ENCODE measurements at regions not wholly inside any gene's neighbourhood (a gene's known extent, or its start where the extent isn't known, plus 50 kb on each side); places are given as distances from the start of the nearest gene placed in this dataset.

DNA sequence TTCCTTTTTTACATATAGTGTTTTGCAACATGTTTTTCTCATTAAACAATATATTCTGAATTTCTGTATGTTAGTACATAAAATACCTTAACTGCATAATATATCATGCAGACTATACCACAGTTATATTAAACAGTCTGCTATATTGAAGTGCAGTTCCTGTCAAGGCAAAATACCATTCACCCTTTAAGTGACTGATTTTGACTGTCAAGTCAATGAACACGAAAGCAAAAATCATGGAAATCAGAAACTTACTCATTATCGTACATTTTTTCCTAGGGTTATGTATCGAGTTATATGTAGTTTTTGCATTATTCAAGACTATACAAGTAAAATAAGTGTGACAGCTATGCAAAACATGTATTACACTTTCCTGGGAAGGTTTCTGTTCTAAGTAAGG, 361.6 kb upstream of the MAP2 start:
- Mint-ChIP-seq H3K27me3 (no peaks in the 10 kb centered on the region), H3K9me3 (peaks cover 6% of the 10 kb centered on the region), H3K36me3 (ENCODE audit: low read depth) (no peaks in the 10 kb centered on the region), H3K27ac (no peak overlapping the region), H3K4me1 (ENCODE audit: low read depth) (no peaks in the 10 kb centered on the region), H3K4me3 (no peak overlapping the region)
- H3K4me1 ChIP-seq (ENCODE audit: insufficient read depth, low read length), result no peaks in the 10 kb centered on the region
- POLR2A ChIA-PET, result no interaction called here
- no peaks in the 10 kb centered on the region for H3K36me3 ChIP-seq (ENCODE audit: insufficient read depth, low read length)
- no peaks in the 10 kb centered on the region for H3K27me3 ChIP-seq (ENCODE audit: control insufficient read depth in 1 of 2, insufficient read depth in 2 of 2, low read length in 2 of 2)
- DNase-seq, result no peak
- peaks cover 0 to 4% of the 10 kb centered on the region in 2 experiments for H3K9me3 ChIP-seq (ENCODE audit: control insufficient read depth in 1 of 2, insufficient read depth in 1 of 2, low read length in 2 of 2)
- intact Hi-C loops (cut with DNase I, micrococcal nuclease), result no loop called here
- no peak overlapping the region for H3K27ac ChIP-seq (ENCODE audit: low read depth in 1 of 2, low read length in 2 of 2)
- TF ChIP-seq, protein P1, sequence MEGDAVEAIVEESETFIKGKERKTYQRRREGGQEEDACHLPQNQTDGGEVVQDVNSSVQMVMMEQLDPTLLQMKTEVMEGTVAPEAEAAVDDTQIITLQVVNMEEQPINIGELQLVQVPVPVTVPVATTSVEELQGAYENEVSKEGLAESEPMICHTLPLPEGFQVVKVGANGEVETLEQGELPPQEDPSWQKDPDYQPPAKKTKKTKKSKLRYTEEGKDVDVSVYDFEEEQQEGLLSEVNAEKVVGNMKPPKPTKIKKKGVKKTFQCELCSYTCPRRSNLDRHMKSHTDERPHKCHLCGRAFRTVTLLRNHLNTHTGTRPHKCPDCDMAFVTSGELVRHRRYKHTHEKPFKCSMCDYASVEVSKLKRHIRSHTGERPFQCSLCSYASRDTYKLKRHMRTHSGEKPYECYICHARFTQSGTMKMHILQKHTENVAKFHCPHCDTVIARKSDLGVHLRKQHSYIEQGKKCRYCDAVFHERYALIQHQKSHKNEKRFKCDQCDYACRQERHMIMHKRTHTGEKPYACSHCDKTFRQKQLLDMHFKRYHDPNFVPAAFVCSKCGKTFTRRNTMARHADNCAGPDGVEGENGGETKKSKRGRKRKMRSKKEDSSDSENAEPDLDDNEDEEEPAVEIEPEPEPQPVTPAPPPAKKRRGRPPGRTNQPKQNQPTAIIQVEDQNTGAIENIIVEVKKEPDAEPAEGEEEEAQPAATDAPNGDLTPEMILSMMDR (IDR thresholded peaks at IDR 0.05), result no peak
- CTCF ChIA-PET, result no interaction called here
- no peak for ATAC-seq (ENCODE audit: poor library complexity)
- H3K4me3 ChIP-seq (ENCODE audit: low read length), result no peak overlapping the region

DNA sequence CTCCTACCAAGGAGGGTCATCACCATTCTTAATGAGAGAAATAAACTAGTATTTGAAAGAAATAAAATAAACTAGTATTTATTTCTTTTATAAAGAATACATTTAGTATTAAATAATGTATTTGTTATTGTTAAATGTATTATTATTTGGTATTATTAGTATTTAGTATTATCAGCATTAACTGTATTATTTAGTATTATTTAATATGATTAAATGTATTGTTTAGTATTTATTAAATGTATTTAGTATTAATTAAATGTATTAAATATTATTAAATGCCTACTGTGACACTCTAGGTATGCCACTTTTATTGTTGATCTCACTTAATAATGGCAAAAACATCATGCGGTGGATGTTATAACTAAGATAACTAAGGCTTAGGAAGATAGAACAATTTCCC, 353.6 kb upstream of the MAP2 start:
- no peak for DNase-seq
- Histone ChIP-seq H3K4me3 (ENCODE audit: low read length) (no peak overlapping the region), H3K9me3 (ENCODE audit: control insufficient read depth in 1 of 2, insufficient read depth in 1 of 2, low read length in 2 of 2) (peaks cover 0 to 4% of the 10 kb centered on the region in 2 experiments), H3K36me3 (ENCODE audit: insufficient read depth, low read length) (no peaks in the 10 kb centered on the region), H3K27me3 (ENCODE audit: control insufficient read depth in 1 of 2, insufficient read depth in 2 of 2, low read length in 2 of 2) (no peaks in the 10 kb centered on the region), H3K27ac (ENCODE audit: low read depth in 1 of 2, low read length in 2 of 2) (no peak overlapping the region), H3K4me1 (ENCODE audit: insufficient read depth, low read length) (no peaks in the 10 kb centered on the region)
- TF ChIP-seq, protein P1 (IDR thresholded peaks at IDR 0.05), result no peak
- Mint-ChIP-seq H3K27ac (no peak overlapping the region), H3K36me3 (ENCODE audit: low read depth) (no peaks in the 10 kb centered on the region), H3K4me1 (ENCODE audit: low read depth) (no peaks in the 10 kb centered on the region), H3K4me3 (no peak overlapping the region), H3K9me3 (no peaks in the 10 kb centered on the region), H3K27me3 (no peaks in the 10 kb centered on the region)
- ATAC-seq (ENCODE audit: poor library complexity), result no peak
- intact Hi-C loops (cut with DNase I, micrococcal nuclease), result no loop called here
- POLR2A ChIA-PET, result no interaction called here
- CTCF ChIA-PET, result no interaction called here

DNA sequence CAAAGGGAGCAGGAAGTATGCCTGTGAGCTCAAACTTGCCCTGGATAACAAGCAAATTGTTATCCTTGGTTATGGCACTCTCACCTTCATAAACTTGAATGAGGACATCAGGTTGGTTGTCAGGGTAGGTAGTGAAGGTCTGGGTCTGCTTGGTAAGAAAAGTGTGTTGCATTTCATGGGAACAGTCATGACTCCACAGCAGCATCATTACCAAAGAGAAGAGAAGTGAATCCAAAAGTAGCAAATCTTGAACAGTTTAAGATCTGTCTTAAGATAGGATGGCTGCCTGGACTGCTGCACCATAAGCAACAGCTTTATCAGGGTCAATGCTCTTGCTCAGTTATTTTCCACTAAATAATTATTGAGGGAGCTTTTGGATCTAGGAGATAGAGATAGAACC, 350.7 kb upstream of the MAP2 start:
- ATAC-seq (ENCODE audit: poor library complexity) (no peak), DNase-seq (no peak)
- H3K36me3 Mint-ChIP-seq (ENCODE audit: low read depth), result no peaks in the 10 kb centered on the region
- no peak overlapping the region for H3K4me3 Mint-ChIP-seq
- CTCF ChIA-PET, result no interaction called here
- TF ChIP-seq, protein P1 (IDR thresholded peaks at IDR 0.05), result no peak
- H3K27ac Mint-ChIP-seq, result no peak overlapping the region
- Histone ChIP-seq H3K9me3 (ENCODE audit: control insufficient read depth in 1 of 2, insufficient read depth in 1 of 2, low read length in 2 of 2) (no peaks in the 10 kb centered on the region), H3K27me3 (ENCODE audit: control insufficient read depth in 1 of 2, insufficient read depth in 2 of 2, low read length in 2 of 2) (no peaks in the 10 kb centered on the region), H3K36me3 (ENCODE audit: insufficient read depth, low read length) (no peaks in the 10 kb centered on the region), H3K4me3 (ENCODE audit: low read length) (no peak overlapping the region), H3K4me1 (ENCODE audit: insufficient read depth, low read length) (no peaks in the 10 kb centered on the region), H3K27ac (ENCODE audit: low read depth in 1 of 2, low read length in 2 of 2) (no peak overlapping the region)
- H3K9me3 Mint-ChIP-seq, result peaks cover 4% of the 10 kb centered on the region
- no peaks in the 10 kb centered on the region for H3K4me1 Mint-ChIP-seq (ENCODE audit: low read depth)
- intact Hi-C loops (cut with DNase I, micrococcal nuclease), result no loop called here
- H3K27me3 Mint-ChIP-seq, result no peaks in the 10 kb centered on the region
- POLR2A ChIA-PET, result no interaction called here

All from CD4-positive, alpha-beta T cell (primary cell).